Osteocyte (in vitro differentiated cells): ENCODE measurements at regions not wholly inside any gene's neighbourhood (a gene's known extent, or its start where the extent isn't known, plus 50 kb on each side); places are given as distances from the start of the nearest gene placed in this dataset.

Source experiments
- DNase-seq: peaks from one replicate; pipeline ENCODE4 v3.0.0; 2021; ENCODE audit warnings: mixed read lengths; ENCODE audit not compliant: unreplicated experiment; ENCODE audit errors: extremely low spot score
- H3K27ac Mint-ChIP-seq: one replicate; pipeline ENCODE4 v1.8.0; 2021; ENCODE audit warnings: mild to moderate bottlenecking, mixed read lengths; ENCODE audit not compliant: unreplicated experiment
- H3K27me3 Mint-ChIP-seq: one replicate; pipeline ENCODE4 v1.8.0; 2021; ENCODE audit warnings: mixed read lengths; ENCODE audit not compliant: unreplicated experiment
- H3K36me3 Mint-ChIP-seq: one replicate; pipeline ENCODE4 v1.8.0; 2021; ENCODE audit warnings: mixed read lengths; ENCODE audit not compliant: unreplicated experiment
- H3K4me1 Mint-ChIP-seq: one replicate; pipeline ENCODE4 v1.8.0; 2021; ENCODE audit warnings: mixed read lengths; ENCODE audit not compliant: unreplicated experiment
- H3K4me3 Mint-ChIP-seq: one replicate; pipeline ENCODE4 v1.8.0; 2021; ENCODE audit warnings: mild to moderate bottlenecking, moderate library complexity, mixed read lengths; ENCODE audit not compliant: unreplicated experiment
- H3K9me3 Mint-ChIP-seq: one replicate; pipeline ENCODE4 v1.8.0; 2021; ENCODE audit warnings: mixed read lengths; ENCODE audit not compliant: unreplicated experiment
- CTCF ChIP-seq: fragments of 200-600 bp; sonication (generic); IDR thresholded peaks from 2 replicates; pipeline ENCODE4 v1.5.0; 2021; ENCODE audit warnings: antibody characterized with exemption, mild to moderate bottlenecking, moderate library complexity

DNA sequence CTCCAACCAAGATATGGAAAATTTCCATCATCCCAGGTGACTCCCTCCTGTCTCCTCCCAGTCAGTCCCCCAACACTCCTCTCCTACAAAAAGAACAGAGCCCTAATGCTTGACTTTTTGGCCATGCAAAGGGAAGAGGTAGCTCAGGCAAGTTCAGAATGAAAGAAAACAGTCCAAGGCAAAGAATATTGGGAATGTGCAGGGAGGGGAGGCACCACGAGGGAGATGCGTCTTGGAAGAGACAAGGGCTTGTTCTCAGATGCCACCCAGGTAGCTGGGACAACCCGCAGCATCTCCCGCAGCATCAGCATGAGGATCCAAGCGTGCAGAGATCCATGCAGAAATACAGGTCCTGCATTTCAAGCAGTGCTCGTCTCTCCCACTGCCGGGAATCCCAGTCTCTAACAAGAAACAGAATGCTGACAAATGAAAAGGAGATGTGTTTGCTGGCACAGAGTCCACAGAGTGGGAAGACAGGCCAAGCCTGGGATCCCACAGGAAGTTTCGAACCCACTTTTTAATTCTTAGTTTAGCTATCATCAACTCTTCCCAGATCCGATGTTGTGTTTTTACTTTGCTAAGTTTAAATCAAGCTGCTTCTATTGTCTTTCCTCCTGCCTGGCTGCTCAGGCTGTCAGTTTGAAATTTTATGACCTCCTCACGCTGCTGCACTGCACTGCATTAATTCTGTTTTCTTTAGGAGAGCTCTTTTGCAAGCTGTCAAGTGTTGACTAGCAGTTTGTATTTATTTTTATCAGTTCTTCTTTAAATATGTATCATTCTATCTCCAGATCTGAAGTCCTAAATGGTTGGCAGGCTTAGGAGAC lies 86.8 kb upstream of the OSMR start:
- no peak for TF ChIP-seq CTCF
- Mint-ChIP-seq H3K9me3 (no peaks in the 10 kb centered on the region), H3K27me3 (peaks cover 38% of the 10 kb centered on the region), H3K4me3 (no peak overlapping the region), H3K4me1 (peaks cover 4% of the 10 kb centered on the region), H3K27ac (no peak overlapping the region), H3K36me3 (no peaks in the 10 kb centered on the region)
- no peak for DNase-seq

DNA sequence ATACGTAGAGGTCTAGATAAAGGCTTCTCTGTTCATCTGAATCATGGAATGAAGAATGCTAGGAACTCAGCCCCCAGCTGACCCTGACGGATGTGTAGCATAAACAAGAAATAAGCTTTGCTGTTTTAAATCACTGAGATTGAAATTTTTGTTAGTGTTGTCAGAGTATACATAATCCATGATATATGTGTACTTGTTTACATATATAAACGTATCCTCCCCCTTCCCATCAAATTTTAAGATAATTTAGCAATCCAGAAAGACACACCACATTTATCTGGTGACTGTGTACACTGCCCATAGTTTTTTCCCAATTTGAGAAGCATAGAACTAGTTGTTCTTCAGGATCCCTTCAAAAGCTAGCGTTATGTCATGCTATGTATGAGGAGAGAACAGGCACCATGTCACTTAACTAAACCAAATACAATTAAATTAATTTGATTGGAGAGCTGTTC lies 80.8 kb upstream of the OSMR start:
- no peak for DNase-seq
- H3K36me3 Mint-ChIP-seq, result peaks cover 8% of the 10 kb centered on the region
- peaks cover 13% of the 10 kb centered on the region for H3K9me3 Mint-ChIP-seq
- peaks cover 27% of the 10 kb centered on the region for H3K27me3 Mint-ChIP-seq
- H3K4me1 Mint-ChIP-seq, result peaks cover 15% of the 10 kb centered on the region
- H3K27ac Mint-ChIP-seq, result no peak overlapping the region
- no peak for TF ChIP-seq CTCF
- no peak overlapping the region for H3K4me3 Mint-ChIP-seq

GRCh38 chr5:38765399-38765861 lies 80.4 kb upstream of the OSMR start:
- no peak for DNase-seq
- Mint-ChIP-seq H3K36me3 (peaks cover 8% of the 10 kb centered on the region), H3K27me3 (peaks cover 22% of the 10 kb centered on the region)

GRCh38 chr5:38766151-38766550 lies 79.7 kb upstream of the OSMR start:
- no peak for TF ChIP-seq CTCF
- no peak for DNase-seq
- Mint-ChIP-seq H3K9me3 (peaks cover 13% of the 10 kb centered on the region), H3K27me3 (peaks cover 15% of the 10 kb centered on the region), H3K4me3 (no peak overlapping the region), H3K27ac (no peak overlapping the region), H3K4me1 (peaks cover 15% of the 10 kb centered on the region), H3K36me3 (peaks cover 8% of the 10 kb centered on the region)

More at GRCh38 chr5:38765399-38765861, 80.4 kb upstream of the OSMR start:
- no peak overlapping the region for H3K4me3 Mint-ChIP-seq
- H3K27ac Mint-ChIP-seq, result no peak overlapping the region
- no peak for TF ChIP-seq CTCF
- H3K9me3 Mint-ChIP-seq, result peaks cover 13% of the 10 kb centered on the region
- H3K4me1 Mint-ChIP-seq, result peaks cover 15% of the 10 kb centered on the region

GRCh38 chr5:38768412-38769211 lies 77.2 kb upstream of the OSMR start:
- no peak for TF ChIP-seq CTCF
- Mint-ChIP-seq H3K27me3 (peaks cover 18% of the 10 kb centered on the region), H3K27ac (no peak overlapping the region), H3K4me1 (peaks cover 15% of the 10 kb centered on the region), H3K4me3 (no peak overlapping the region), H3K9me3 (peaks cover 13% of the 10 kb centered on the region), H3K36me3 (peaks cover 8% of the 10 kb centered on the region)
- no peak for DNase-seq
